Fibroblast of skin of scalp (primary cell): ENCODE measurements at regions not wholly inside any gene's neighbourhood (a gene's known extent, or its start where the extent isn't known, plus 50 kb on each side); places are given as distances from the start of the nearest gene placed in this dataset.
"Not testable (repeated sequence)": the region's sequence is repeated elsewhere in the genome, so short reads cannot be mapped to it uniquely, and the experiment has no call there.

ENCODE experiments used
- DNase-seq: peaks from one replicate; pipeline ENCODE4 v3.0.0-alpha.2; 2013

- no peak for DNase-seq
Observed at GRCh38 chr11:70595452-70595851, 197.1 kb downstream of the CTTN start.

DNA sequence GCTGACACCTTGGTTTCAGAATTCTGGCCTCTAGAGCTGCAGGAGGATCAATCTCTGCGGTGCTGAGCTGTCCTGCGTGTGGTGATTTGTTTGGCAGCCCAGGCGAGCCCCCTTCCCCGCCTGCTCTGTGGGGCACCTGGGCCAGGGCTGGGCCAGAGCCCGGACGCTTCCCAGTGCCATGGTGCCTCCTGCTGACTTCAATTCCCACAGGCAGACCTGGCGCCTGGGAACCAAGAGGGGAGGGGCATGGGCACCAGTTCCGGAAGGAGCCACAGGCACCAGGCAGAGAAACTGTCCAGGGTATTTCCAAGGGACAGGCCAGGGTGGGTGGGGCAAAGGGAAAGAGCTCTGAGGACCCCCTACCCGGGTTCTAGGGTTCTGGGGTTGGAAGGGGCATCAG, 197.8 kb downstream of the CTTN start:
- no peak for DNase-seq

GRCh38 chr11:70597006-70597555, 198.8 kb downstream of the CTTN start:
- no peak for DNase-seq

DNA sequence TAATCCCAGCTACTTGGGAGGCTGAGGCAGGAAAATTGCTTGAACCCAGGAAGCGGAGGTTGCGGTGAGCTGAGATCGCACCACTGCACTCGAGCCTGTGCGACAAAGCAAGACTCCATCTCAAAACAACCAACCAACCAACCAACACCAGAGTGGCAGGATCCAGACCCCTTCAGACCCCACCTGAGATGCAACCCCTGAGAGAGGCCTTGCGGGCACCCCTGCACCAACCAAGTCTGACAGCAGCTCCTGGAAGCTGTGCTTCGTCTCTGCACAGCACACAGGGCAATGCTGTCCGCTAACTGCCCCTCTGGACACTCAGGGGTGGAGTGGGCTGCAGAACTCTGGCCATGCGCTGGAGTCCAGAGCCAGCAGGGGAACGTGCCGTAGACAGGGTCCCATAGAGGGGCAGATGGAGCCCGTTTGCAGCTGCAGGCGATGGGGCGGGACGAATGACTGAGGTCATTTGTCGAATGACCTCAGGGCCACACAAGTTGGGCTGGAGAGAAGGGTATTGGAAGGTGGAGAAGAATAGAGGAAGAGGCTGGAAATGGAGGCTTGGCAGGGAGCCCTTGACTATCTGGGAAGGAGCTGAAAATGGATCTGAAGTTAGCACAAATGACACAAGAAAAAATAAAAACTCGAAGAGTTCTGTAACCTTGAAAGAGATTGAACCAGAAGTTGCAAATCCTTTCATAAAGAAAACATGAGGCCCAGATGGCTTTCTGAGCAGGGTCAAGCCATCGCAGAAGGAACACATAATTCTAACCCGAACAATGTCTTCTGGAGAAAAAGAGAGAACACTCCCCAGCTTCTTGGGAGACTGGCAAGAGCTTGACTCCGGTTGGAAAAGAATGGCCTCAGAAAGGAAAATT, 199.7 kb downstream of the CTTN start:
- no peak for DNase-seq

- not testable (repeated sequence) for DNase-seq
Observed at GRCh38 chr11:70600911-70601415, 202.6 kb downstream of the CTTN start.

DNA sequence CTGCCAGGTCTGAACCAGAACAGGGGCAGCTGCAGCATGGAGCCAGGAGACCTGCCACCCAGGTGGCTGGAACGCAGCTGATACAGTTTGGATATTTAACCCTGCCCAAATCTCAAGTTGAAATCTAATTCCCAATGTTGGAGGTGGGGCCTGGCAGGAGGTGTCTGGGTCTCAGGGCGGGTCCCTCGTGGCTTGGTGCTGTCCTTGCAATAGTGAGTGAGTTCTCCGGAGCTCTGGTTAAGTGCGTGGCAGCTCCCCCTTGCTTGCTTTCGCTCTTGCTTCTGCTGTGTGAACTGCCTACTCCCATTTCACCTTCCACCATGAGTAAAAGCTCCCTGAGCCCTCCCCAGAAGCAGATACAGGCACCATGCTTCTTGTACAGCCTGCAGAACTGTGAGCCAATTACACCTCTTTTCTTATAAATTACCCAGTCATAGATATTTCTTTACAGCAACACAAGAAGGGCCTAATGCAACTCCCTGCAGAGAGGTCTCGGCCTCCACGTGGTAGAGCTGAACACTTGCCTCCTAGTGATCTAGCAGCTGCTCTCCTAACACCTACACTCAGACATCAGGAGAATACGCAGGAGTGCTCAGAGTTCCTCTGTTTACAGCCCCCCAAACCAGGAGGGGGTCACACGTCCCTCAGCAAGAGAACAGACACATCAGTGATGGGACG, 203.7 kb downstream of the CTTN start:
- no peak for DNase-seq

- DNase-seq: no peak
Observed at GRCh38 chr11:70603114-70603755, 204.9 kb downstream of the CTTN start.

- DNase-seq: peak; percentile 2
Observed at GRCh38 chr11:70603756-70604211, 205.5 kb downstream of the CTTN start.

GRCh38 chr11:70604221-70604620, 205.9 kb downstream of the CTTN start:
- no peak for DNase-seq

DNA sequence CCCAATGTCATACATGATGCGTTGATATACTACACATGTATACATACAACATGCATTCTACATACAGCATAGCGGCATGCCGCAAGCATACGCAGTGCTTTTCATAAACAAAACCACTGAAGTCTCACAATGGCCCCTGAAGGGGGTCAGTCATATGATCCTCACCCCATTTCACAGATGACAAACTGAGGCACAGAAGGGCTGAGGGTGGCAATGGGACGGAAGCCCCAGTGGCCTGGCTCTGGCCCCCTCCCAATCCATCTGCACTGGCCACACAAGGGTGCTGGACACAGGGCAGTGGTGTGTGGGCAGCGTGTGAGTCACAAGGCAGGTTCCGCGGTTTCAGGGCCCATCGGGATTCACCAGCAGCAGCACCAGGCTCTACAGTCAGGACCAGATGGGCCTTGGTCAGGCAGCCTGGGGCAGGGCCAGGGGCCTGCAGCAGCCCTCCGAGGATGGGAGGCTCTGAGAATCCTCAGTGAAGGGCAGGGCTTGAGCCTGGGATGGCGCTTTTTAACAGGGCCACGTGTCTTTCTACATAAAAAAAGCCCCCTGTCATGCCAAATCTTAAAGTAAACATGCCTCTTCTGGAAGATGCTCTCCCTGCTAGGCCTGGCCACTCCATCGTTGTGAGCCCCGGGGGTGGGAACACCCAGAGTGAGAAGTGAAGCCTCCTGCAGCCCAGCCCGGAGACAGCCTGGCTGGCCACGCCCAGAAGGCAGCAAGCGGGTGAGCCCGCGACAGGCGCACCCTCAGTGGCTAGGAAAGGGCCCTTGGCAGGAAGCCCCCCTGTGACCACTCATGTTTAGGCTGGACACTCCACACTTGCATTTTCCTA, 206.5 kb downstream of the CTTN start:
- no peak for DNase-seq

GRCh38 chr11:70605468-70605815, 207.1 kb downstream of the CTTN start:
- DNase-seq: no peak

- no peak for DNase-seq
Observed at GRCh38 chr11:70605846-70606245, 207.5 kb downstream of the CTTN start.

GRCh38 chr11:70606248-70606950, 208.1 kb downstream of the CTTN start:
- no peak for DNase-seq

DNA sequence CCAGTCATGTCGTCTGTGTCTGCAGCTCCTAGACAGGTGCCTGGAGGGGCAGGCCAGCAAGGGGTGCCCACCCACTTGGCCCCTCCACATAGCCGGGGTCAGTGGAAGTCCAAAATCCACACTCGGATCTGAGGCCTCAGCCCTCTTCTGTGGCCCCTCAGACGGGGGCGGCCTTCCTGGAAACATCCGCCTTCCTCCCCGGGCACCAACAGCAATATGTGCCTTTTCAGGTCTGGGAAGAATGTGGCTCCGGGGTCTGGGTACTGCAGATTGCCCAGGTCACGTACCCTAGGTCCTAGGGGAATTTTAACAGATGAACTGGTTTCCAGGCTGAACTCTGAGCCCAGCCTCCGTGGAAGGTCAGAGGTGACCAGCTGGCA, 208.6 kb downstream of the CTTN start:
- DNase-seq: no peak

DNA sequence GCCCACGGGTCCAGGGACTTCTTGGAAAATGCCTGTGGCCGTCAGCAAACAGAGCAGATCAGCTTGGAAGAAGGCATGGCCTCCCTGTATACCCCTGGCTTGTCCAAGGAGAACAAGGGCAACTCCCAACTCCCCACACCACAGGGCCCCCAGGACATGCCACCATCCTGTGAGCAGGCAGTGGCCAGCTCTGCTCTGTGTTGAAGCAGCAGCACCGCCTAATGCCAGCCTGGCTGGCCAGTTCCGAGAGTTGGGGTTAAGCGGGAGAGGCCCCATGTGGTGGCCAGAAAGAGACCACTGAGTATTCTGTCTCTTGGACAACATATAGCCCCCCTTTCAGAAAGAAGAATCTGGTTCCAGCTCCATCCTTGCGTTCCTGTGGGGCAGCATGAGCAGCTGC, 209.2 kb downstream of the CTTN start:
- no peak for DNase-seq

- DNase-seq: peak; percentile 61
Observed at GRCh38 chr11:70608568-70609470, 210.5 kb downstream of the CTTN start.

DNA sequence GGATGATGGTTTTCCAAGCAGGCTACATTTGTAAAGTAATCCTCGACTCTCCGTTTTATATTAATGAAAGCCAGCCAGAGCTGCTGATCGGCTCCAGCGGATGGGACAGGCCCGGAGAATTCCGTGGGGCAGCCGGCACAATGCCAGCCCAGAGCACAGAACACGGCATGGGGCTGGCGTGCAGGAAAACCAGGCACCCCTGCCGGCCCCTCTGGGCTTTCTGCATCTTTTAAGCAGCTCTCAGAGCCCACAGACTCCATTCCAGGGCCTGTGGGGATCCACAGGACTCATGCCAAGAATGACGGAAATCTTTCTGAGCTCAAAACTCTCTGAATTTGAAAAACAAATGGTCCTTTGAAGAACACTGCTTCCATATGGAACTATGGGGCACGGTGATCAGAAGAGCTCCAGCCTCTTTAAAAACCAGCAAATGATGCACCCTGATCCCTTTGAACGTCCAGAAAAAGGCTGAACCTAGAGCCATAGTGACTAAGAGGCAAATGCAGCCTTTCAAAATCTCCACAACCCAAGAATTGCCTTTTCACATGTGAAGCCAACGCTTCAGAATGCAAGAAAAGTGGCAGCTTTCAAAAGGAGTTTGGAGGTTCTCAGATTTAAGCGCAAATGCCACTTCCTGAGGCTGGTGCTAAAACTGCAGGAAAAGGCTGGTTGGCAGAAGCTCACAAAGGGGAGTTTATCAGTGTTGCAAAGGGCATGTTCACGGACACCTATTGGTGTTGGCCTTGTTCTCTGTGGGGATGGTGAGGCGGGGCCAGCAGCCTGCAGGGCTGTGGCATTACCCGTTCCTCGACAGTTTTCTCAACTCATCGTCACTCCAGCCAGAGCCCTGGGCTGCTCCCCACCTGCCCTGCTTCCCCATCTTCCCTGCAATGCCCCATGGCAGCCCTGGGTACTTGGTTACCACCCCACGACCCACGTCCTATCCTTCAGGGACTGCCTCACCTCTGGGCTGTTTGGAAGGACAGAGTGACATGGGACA, 212.5 kb downstream of the CTTN start:
- DNase-seq: peak; percentile 87

DNA sequence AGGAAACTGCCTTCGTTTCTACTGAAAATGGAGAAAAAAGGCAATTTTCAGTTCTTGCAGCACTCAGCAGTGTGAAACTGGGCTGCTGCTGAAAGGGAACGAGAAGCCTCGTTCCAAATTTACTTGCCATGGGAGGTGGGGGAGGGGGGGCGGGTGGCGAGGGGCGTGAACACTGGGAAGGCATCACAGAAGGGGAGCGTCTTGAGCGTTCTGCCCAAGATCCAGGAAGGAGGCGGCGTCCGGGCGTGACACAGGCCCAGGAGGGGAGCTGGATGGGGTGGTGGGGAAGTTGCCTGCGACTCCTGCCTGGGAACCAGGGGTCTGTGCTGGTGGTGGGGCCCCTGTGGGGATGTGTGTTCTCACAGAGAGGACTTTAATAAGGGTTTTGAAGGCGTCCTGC, 213.5 kb downstream of the CTTN start:
- DNase-seq: no peak
